ENCODE measurements at regions not wholly inside any gene's neighbourhood (a gene's known extent, or its start where the extent isn't known, plus 50 kb on each side); places are given as distances from the start of the nearest gene placed in this dataset.

DNA sequence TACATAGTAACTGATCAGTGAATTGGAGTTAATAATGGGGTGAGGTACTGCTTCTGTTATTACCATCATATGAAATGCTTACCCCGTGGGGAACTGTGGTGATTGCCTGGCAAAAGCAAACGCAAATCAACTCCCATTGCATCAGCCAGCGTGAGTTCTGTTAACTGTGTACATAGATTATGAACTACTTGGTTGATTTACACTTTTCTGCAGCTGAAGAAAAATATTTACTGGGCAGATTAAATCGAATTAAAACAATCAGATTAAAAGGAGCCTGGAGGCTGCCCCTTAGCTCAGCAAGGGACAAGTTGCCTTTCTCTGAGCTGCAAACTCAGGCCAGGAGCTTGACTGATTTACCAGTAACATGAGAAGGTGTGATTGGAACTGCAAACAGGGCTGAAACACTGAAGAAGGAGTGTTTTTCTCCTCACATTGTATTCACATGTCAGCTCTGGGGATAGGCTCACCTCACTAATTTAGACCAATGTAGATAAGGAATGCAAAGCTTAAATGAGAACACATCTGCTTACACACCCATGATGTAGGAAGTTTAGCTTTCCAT, 220.1 kb downstream of the OSR1 start:
- TF ChIP-seq, protein P1, sequence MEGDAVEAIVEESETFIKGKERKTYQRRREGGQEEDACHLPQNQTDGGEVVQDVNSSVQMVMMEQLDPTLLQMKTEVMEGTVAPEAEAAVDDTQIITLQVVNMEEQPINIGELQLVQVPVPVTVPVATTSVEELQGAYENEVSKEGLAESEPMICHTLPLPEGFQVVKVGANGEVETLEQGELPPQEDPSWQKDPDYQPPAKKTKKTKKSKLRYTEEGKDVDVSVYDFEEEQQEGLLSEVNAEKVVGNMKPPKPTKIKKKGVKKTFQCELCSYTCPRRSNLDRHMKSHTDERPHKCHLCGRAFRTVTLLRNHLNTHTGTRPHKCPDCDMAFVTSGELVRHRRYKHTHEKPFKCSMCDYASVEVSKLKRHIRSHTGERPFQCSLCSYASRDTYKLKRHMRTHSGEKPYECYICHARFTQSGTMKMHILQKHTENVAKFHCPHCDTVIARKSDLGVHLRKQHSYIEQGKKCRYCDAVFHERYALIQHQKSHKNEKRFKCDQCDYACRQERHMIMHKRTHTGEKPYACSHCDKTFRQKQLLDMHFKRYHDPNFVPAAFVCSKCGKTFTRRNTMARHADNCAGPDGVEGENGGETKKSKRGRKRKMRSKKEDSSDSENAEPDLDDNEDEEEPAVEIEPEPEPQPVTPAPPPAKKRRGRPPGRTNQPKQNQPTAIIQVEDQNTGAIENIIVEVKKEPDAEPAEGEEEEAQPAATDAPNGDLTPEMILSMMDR (conservative IDR thresholded peaks at IDR 0.05): no peak
- Mint-ChIP-seq H3K4me1 (no peaks in the 10 kb centered on the region), H3K4me3 (no peak overlapping the region), H3K27ac (ENCODE audit: unreplicated experiment) (no peak overlapping the region), H3K9me3 (no peaks in the 10 kb centered on the region), H3K27me3 (ENCODE audit: low read depth) (no peaks in the 10 kb centered on the region), H3K36me3 (ENCODE audit: low read depth) (no peaks in the 10 kb centered on the region)
- no peak for DNase-seq (ENCODE audit: low read depth, low spot score)

DNA sequence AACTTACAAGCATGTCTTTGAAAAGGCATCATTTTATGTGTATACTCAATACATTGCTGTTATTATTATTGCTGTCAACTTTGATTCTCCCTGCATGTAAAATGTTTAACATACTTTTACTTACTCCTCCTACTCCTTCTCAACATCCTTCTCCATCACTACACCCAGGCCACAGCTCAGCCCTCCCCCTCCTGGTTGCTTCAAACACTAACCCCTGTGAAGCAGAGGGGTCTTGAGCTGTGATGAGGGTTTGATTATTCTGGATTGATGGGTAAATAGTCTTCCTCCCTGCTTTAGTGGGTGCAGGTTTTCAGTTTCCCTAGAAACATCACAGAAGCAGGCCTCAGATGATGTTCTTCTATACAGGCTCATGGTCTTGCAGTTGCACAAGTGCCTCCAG, 221.0 kb downstream of the OSR1 start:
- no peak overlapping the region for H3K27ac Mint-ChIP-seq (ENCODE audit: unreplicated experiment)
- H3K36me3 Mint-ChIP-seq (ENCODE audit: low read depth): no peaks in the 10 kb centered on the region
- TF ChIP-seq, protein P1 (conservative IDR thresholded peaks at IDR 0.05): no peak
- H3K9me3 Mint-ChIP-seq: no peaks in the 10 kb centered on the region
- H3K4me3 Mint-ChIP-seq: no peak overlapping the region
- DNase-seq (ENCODE audit: low read depth, low spot score): no peak
- no peaks in the 10 kb centered on the region for H3K4me1 Mint-ChIP-seq
- H3K27me3 Mint-ChIP-seq (ENCODE audit: low read depth): no peaks in the 10 kb centered on the region

DNA sequence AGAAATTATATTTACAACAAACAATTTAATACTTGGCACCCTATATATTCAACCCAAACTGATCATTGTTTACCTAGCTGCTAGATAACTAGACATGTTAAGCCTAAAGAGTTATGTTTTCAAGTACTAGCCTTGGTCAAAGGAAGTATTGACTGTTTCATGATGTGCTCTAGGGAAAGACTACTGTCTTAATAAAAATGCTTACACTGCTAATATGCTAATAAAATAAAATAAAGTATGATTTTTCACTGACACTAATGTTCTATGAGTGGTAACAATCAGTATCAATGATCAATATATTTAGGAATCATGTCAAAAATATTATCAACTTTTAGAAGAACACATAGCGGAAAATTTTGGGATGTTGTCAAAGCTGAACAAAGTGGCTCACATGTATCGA, 225.5 kb downstream of the OSR1 start:
- Mint-ChIP-seq H3K4me3 (no peak overlapping the region), H3K4me1 (no peaks in the 10 kb centered on the region), H3K9me3 (no peaks in the 10 kb centered on the region), H3K27me3 (ENCODE audit: low read depth) (no peaks in the 10 kb centered on the region), H3K27ac (ENCODE audit: unreplicated experiment) (no peak overlapping the region), H3K36me3 (ENCODE audit: low read depth) (no peaks in the 10 kb centered on the region)
- DNase-seq (ENCODE audit: low read depth, low spot score): no peak
- TF ChIP-seq, protein P1 (conservative IDR thresholded peaks at IDR 0.05): no peak

DNA sequence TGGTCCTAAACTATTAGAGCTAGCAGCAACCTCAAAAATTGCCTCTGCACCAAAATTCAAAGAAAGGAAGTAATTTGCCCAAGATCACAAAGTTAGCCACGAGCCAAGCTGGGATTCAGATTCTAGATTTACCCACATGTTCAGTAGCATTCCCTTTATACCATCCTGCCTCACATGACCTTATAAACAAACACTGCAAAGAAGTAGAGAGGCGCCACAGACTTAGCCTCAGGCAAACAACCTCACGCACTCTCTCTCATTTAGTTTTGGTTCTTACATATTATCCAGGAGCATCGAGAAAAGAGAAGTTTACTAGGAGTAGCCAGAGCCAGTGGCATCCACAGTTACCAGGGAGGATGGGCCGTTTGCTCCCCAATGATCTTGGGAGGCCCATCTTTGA, 226.6 kb downstream of the OSR1 start:
- no peak overlapping the region for H3K27ac Mint-ChIP-seq (ENCODE audit: unreplicated experiment)
- no peak for DNase-seq (ENCODE audit: low read depth, low spot score)
- H3K9me3 Mint-ChIP-seq: no peaks in the 10 kb centered on the region
- no peaks in the 10 kb centered on the region for H3K36me3 Mint-ChIP-seq (ENCODE audit: low read depth)
- H3K4me3 Mint-ChIP-seq: no peak overlapping the region
- H3K4me1 Mint-ChIP-seq: peaks cover under 1% of the 10 kb centered on the region
- no peaks in the 10 kb centered on the region for H3K27me3 Mint-ChIP-seq (ENCODE audit: low read depth)
- TF ChIP-seq, protein P1 (conservative IDR thresholded peaks at IDR 0.05): no peak

DNA sequence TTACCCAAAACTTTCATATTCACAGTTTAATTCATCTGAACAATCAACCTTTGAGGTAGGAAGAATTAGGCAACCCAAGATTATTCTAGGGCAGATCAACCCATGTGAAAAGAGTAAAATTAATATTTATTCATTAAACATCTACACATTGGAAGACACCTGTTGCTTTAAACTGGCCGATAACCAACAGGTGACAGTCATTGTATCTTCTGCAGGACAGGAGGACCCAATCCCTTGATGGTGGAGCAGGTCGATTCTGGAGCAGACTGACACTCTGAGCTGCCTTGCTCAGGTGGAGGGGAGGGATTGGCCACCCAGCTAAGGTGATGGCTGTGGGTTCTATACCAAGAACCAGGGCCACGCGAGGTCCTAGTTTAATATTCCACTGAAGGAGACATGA, 230.3 kb downstream of the OSR1 start:
- no peaks in the 10 kb centered on the region for H3K36me3 Mint-ChIP-seq (ENCODE audit: low read depth)
- H3K27me3 Mint-ChIP-seq (ENCODE audit: low read depth): no peaks in the 10 kb centered on the region
- H3K9me3 Mint-ChIP-seq: no peaks in the 10 kb centered on the region
- TF ChIP-seq, protein P1 (conservative IDR thresholded peaks at IDR 0.05): no peak
- H3K4me1 Mint-ChIP-seq: peaks cover 15% of the 10 kb centered on the region
- no peak overlapping the region for H3K4me3 Mint-ChIP-seq
- no peak for DNase-seq (ENCODE audit: low read depth, low spot score)
- H3K27ac Mint-ChIP-seq (ENCODE audit: unreplicated experiment): no peak overlapping the region

DNA sequence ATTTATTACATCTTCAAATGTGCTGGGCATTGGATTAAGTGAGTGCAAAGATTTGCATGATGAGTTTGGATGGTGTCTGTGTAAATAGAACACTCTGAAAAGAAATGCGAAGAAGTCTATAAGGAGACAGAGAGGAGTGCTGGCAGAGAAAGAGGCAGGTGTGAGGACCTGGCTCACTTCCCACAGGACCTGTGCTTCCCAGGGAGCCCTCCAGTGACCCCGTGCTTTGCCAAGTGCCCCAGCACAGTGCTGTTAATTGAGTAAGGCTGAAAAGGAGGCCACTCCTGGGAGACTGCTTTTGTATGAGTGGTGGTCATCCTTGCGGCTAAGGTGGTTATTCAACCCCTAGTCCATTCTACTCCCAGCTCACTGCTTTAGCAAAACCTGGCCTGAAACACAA, 230.8 kb downstream of the OSR1 start:
- no peaks in the 10 kb centered on the region for H3K9me3 Mint-ChIP-seq
- TF ChIP-seq, protein P1 (conservative IDR thresholded peaks at IDR 0.05): no peak
- H3K27ac Mint-ChIP-seq (ENCODE audit: unreplicated experiment): peak overlapping the region; percentile 3
- no peak overlapping the region for H3K4me3 Mint-ChIP-seq
- peaks cover 15% of the 10 kb centered on the region for H3K4me1 Mint-ChIP-seq
- H3K27me3 Mint-ChIP-seq (ENCODE audit: low read depth): no peaks in the 10 kb centered on the region
- DNase-seq (ENCODE audit: low read depth, low spot score): no peak
- no peaks in the 10 kb centered on the region for H3K36me3 Mint-ChIP-seq (ENCODE audit: low read depth)

All from neural crest cell (in vitro differentiated cells).